DOHH2 (cell line): ENCODE measurements at regions not wholly inside any gene's neighbourhood (a gene's known extent, or its start where the extent isn't known, plus 50 kb on each side); places are given as distances from the start of the nearest gene placed in this dataset.
"Not testable (repeated sequence)": the region's sequence is repeated elsewhere in the genome, so short reads cannot be mapped to it uniquely, and the experiment has no call there.

ENCODE experiments used
- CTCF ChIP-seq: fragments of 200-600 bp; sonication (generic); IDR thresholded peaks from one replicate; pipeline ENCODE4 v1.5.1; 2014; ENCODE audit warnings: antibody characterized with exemption, mild to moderate bottlenecking, low read depth, low read length; ENCODE audit not compliant: poor library complexity, severe bottlenecking
- EZH2phosphoT487 ChIP-seq: fragments of 200-600 bp; sonication (generic); IDR thresholded peaks from 2 replicates; pipeline ENCODE4 v1.6.1; 2017; ENCODE audit warnings: borderline replicate concordance, mild to moderate bottlenecking, antibody characterized with exemption, low read length, moderate library complexity, mixed read lengths

GRCh38 chr1:149267287-149267686 is 163.9 kb upstream of the NBPF9 start:
- not testable (repeated sequence) for TF ChIP-seq CTCF, EZH2phosphoT487
